Activated gamma-delta T cell treated with Interleukin-2 at 50 U/mL for 16 hours (primary cell): ENCODE measurements at regions not wholly inside any gene's neighbourhood (a gene's known extent, or its start where the extent isn't known, plus 50 kb on each side); places are given as distances from the start of the nearest gene placed in this dataset.

Source experiments
- DNase-seq: peaks from one replicate; pipeline ENCODE4 v3.0.0-alpha.2; 2020

DNA sequence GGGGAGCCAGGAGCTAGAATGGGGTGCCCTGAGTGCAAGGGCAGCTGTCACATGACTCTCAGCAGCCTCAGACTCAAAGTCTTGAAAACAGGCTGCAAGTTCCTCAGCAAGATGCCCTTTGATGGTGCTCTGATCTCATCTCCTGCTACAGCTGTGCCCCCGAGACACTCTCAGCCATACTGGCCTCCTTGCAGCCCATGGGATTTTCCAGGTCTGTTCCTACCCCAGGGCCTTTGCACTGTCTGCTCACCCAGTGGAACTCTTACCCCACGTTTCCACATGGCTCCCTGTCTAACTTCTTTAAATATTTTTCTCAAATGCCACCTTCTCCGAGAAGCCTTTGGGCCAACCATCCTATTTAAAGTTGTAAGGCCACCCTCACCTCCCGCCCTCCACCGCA, 146.9 kb downstream of the C16orf95 start:
- DNase-seq, result no peak

DNA sequence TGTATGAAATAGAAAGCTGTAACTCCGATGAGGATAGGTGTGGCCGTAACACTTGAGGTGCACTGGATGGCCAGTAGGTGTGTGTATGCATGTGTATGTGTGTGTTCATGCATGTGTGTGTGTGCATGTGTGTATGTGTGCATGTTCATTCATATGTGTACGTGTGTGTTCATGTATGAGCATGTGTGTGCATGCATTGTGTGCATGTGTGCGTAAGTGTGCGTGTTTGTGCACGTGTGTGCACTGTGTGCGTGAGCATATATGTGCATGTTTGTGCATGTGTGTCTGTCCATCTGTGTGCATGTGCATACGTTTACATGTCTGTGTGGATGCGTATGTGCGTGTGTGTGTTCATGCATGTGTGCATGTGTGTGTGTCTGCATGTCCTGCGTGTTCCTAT, 145.5 kb downstream of the C16orf95 start:
- DNase-seq, result no peak

DNA sequence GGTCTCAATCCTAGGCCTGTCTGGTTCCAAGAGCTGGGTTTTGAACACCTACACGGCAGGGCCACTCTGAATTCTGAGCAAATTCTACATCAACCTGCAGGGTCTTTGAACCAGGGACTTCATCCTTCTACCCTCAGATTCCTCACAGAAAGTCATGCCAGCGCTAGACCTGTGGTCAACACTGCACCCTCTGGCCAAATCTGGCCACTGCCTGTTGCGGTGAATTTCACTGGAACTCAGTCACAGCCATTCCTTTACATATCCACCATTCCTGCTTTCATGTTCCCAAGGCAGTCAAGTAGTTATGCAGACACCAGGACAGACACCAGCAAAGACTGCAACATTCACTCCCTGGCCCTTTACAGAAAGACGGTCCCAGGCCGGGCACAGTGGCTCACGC, 144.6 kb downstream of the C16orf95 start:
- DNase-seq, result no peak

DNA sequence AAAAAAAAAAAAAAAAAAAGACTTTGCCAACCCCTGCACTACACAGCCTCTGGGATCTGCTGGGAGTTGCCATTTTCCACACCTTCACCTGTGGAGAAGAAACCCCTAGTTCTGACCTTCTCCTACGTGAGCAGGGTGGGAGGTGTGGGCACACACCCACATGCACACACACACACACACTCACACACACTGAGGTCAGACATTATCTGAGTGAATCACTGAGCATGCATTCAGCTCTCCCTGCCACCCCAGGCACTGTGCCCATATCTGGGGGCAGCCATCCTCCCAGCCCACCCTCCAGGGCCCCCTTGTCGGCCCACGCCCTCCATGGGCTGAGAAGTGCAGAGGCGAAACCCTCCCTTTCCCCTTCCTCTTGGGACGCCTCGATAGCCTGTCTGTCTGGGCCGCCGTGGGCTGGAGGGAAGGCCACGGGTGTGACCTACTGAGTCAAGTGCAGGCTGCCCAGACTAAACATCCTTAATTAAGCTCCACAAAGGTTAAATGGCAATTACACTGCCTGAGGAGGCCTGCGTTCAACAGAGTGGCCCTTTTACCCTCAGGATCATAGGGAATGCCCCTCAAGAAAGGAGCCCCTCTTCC, 143.8 kb downstream of the C16orf95 start:
- DNase-seq, result no peak

DNA sequence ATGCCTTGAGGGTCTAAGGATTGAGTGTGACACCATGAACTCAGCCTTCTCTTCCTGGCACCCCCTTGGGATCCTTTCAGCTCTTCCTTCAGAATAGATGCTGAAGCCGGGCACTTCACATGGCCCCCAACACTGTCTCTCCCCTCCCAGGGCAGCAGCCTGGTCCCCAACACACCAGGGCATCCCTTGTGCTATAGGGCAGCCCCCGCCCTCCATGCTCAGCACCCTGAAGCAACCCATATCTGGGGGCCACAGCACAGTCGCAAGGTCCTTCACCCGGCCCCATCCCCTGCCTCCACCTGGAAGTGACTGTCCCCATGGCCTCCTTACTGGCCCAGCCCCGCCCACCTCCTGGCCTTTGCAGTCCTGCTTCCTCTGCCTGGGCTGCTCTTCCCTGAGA, 143.1 kb downstream of the C16orf95 start:
- no peak for DNase-seq

DNA sequence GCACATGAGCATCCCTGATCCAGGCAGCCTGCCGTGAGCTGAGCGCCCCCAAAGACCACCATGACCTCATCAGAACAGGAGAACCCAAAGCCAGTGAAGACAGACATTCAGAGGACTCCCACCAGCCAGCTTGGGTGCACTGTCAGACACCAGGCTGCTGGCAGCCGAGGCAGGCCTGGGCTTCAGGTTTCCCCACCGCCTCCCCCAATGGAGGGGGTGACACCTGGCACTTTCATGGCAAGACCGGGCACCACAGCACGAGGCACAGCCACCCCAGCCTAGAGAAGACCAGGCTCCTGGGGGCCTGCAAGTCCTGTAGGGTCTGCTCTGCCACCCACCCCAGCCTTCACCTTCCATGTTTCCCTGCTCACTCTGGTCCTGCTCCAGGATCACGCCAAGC, 140.5 kb downstream of the C16orf95 start:
- no peak for DNase-seq

DNA sequence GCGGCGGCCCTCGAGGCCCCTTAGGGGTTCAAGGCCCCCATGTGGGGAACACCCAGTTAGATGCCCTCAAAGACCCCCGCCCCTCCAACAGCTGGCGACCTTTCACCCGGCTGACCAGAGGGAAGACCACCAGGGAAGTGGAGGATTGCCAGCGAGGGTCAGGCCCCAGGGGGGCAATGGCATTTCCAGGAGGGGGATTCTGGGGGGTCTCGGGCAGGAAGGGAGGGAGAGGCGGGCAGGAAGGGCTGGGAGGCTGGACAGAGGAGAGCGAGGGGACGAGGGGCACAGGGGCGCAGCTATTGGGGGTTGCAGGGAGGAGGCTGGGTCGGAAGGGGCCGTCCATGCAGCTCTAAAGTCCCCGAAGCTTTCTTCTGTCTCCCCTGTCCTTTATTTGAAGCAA, 139.5 kb downstream of the C16orf95 start:
- DNase-seq, result no peak

DNA sequence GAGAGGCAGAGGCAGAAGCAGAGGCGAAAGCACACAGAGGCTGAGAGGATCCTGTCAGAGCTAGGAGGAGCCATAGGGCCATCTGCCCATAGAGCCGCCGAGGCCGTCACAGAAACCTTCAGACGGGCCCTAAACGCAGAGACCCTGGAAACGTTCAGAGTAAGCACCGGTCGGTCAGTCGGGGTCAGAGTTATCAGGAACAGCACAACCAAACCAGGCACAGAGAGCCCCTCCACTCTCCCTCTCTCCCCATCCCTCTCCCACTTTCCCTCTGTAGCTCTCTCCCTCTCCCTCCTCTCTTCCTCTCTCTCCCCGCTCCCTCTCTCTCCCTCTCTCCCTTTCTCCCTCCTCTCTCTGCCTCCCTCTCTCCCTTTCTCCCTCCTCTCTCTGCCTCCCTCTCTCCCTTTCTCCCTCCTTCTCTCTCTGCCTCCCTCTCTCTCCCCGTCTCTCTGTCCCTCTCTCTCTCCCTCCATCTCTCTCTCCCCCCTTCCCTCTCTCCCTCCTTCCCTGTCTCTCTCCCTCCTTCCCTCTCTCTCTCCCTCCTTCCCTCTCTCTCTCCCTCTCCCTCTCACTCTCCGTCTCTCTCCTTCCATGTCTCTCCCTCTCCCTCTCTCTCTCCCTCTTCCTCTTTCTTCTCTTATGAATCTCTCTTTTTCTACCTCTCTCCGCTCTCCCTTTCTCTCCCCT, 138.9 kb downstream of the C16orf95 start:
- DNase-seq, result no peak

DNA sequence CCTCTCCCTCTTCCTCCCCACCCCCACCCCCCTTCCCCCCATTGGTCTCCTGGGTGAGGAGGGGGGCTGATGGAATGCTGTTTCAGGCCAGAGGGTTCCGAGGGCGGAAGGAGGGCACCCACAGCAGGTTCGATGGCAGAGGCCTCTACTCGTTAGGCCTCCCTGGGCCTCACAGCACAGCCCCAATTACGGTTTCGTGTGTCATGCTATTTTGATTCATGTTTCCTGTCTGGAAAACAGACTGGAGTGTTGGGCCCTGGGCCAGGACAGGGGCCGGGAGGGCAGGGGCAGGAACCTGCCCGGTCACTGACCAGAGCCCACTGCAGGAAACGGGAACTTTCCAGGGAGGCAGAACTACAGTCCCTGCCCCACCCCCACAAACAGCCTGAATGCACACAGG, 138.2 kb downstream of the C16orf95 start:
- no peak for DNase-seq

DNA sequence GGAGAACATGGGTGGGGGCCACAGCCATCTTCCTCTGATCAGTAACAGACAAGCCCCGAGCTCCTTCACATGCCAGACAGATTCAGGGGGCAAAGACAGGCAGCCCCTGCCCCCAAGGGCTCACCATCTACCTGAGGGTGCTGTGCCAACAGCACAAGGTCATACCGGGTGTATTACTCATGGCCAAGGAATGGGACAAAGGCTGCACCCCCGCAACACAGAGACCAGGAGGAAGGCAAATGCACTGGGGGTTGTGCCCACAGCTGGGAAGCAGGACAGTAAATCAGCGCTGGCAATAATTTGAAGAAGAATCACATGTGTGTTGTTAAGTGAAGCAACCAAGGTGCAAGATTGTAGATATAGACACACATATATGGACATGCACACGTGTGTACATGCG, 137.1 kb downstream of the C16orf95 start:
- no peak for DNase-seq

DNA sequence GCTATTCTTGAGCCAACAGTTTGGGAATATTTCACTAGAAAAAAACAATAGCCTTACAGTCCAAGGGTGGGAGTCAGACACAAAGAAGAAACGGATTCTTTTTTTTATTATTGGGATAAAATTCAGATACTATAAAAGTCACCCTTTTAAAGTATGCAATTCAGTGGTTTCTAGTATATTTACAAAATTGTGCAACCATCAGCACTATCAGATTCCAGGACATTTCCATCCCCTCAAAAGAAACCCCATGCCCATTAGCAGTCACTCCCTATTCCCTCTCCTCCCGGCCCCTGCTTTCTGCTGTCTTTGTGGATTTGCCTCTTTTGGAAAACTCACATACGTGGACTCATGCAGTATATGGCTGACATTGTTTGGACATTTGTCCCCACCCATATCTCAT, 134.4 kb downstream of the C16orf95 start:
- DNase-seq, result no peak

DNA sequence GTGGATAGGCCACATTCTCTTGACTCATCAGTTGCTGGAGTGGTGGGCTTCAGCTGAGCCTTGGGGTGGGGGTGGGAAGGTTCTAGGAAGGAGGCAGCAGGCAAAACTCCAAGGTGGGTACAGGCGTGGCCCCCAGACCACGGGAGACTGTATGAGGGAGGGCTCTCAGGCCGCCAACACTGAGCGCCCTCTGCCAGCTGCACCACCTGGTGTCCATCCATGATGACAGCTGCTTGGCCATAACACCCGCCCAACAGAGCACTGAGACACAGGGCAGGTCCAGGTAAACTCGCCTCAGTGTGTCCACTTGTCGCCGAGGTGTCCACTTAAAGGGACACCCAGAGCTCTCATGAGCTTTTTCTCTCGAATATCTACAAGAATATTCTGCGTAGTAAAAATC, 133.5 kb downstream of the C16orf95 start:
- DNase-seq, result no peak

DNA sequence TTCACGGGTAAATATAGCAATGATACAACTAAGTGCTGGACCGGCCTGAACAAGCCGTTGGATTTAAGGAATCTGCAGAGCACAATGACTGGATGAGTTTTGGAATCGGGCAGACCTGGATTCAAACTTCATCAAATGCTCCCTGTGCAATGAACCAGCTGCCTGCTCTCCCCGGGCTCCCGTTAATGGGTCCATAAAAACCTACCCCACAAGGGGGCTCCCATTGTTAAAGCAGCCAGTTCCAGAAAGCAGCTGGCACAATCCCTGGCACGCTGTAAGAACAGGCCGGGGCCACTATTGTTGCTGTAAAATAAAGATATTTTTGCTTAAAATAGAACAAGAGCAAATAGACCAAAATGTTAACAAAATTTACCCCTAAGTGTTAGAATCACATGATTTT, 131.9 kb downstream of the C16orf95 start:
- no peak for DNase-seq

DNA sequence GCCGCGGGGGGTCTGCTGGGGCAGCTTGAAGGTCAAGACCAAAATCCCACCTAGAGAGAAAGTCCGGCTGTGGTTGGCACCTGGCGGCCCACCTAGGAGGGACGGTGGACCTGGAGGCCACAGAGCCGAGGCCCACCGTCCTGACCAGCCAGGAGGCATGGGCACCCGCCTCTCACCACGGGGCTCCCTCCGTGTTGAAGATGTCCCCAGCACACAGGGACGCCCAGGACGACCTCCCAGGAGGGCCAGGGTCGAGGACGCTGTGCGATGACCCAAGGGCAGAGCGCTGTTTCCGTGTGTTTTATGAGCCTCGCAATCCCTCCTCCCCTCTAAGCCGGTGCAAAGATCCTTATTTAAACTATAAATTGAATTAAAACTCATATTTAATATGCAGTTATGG, 131.2 kb downstream of the C16orf95 start:
- no peak for DNase-seq

- DNase-seq, result no peak
Measured at GRCh38 chr16:87186446-87186845, 130.7 kb downstream of the C16orf95 start.

DNA sequence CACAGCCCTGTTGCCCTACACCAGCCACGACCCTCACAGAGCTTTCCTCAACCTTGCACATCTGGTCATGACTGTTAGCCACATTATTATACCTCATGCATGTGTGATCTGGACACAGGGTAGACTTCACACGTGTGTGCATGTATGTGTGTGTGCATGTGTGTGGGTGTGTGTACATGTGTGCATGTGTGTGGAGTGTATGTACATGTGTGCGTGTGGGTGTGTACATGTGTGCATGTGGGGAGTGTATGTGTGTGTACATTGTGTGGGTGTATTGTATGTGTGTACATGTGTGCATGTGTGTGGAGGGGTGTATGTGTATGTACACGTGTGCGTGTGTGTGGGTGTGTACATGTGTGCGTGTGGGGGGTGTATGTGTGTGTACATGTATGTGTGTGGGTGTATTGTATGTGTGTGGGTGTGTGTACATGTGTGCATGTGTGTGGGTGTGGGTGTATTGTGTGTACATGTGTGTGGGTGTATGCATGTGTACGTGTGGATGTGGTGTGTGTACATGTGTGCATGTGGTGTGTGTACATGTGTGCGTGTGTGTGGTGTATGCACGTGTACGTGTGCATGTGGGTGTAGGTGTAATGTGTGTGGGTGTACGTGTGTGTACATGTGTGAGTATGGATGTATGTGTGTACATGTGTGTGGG, 130.2 kb downstream of the C16orf95 start:
- no peak for DNase-seq

DNA sequence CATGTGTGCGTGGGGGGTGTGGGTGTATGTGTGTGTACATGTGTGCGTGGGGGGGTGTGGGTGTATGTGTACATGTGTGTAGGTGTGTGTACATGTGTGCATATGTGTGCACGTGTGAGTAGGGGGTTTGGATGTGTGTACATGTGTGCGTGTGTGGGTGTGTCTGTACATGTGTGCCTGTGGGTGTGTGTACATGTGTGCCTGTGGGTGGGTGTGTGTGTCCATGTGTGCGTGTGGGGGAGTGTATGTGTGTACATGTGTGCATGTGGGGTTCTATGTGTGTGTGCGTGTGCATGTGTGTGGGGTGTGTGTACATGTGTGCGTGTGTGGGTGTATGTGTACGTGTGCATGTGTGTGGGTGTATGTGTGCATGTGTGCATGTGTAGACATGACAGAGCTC, 129.1 kb downstream of the C16orf95 start:
- DNase-seq, result no peak

GRCh38 chr16:87189426-87189825, 127.8 kb downstream of the C16orf95 start:
- no peak for DNase-seq

GRCh38 chr16:87190288-87191230, 126.6 kb downstream of the C16orf95 start:
- no peak for DNase-seq

GRCh38 chr16:87192452-87193073, 124.6 kb downstream of the C16orf95 start:
- DNase-seq, result no peak

DNA sequence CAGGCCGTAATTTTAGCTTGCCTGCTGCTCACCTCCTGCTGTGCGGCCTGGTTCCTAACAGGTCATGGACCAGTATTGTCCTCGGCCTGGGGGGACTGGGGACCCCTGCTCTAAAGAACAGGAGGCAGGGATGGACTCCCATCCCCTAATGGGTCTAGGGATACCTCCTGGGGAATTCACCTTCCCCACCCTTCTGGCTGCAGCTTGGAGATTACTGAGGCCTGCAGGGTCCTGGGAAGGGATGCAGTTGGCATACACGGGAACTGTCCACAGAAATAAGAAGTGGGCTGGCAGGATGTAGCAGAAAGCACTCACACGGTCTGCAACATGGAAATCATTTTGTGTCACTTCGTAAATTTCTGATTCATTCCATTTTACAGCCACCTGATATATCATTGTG, 123.0 kb downstream of the C16orf95 start:
- no peak for DNase-seq

- no peak for DNase-seq
Measured at GRCh38 chr16:87195161-87195560, 122.0 kb downstream of the C16orf95 start.

- DNase-seq, result no peak
Measured at GRCh38 chr16:87196231-87196630, 121.0 kb downstream of the C16orf95 start.
